IMR-90 (cell line): ENCODE measurements at regions not wholly inside any gene's neighbourhood (a gene's known extent, or its start where the extent isn't known, plus 50 kb on each side); places are given as distances from the start of the nearest gene placed in this dataset.

Experiments used
- BHLHE40 ChIP-seq: fragments of 150-350 bp; IDR thresholded peaks from 2 replicates; pipeline ENCODE4 v1.6.1; 2016; ENCODE audit warnings: mild to moderate bottlenecking, low read depth, low read length
- CTCF ChIP-seq: conservative IDR thresholded peaks from 2 replicates; pipeline ENCODE4 v1.5.1; 2012; ENCODE audit warnings: mild to moderate bottlenecking, low read depth, low read length, improper control_type of control experiment

DNA sequence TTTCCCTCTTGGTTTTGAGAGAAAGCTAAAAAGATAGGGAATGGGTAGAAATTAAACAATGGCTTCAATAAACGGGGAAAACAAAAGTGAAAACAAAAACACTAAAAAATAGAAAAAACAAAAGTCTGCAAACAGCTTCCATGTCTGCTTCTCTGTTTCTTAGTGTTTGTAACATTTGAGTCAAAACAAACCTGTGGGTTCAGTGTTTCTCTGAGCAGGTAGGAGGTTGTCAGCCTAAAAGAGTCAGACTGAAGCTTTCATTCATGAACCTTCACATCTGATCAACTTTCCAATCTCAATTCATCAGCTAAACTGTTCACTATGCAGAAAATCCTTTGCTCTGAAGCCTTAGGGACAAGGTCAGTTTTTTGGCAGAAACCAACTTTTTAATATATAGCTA is 102.5 kb upstream of the ADAMTS16 start:
- no peak for TF ChIP-seq BHLHE40
- TF ChIP-seq CTCF: no peak
